GM21381 (cell line): ENCODE measurements at regions not wholly inside any gene's neighbourhood (a gene's known extent, or its start where the extent isn't known, plus 50 kb on each side); places are given as distances from the start of the nearest gene placed in this dataset.
A peak's percentile ranks its signal among the peaks of the same experiment; 100 is the strongest.
"Not testable (repeated sequence)": the region's sequence is repeated elsewhere in the genome, so short reads cannot be mapped to it uniquely, and the experiment has no call there.

ENCODE experiments used
- ATAC-seq: cut with Tn5 transposase; IDR thresholded peaks from one replicate; pipeline ENCODE4 v1.9.1; 2021; ENCODE audit warnings: mild to moderate bottlenecking, moderate library complexity; ENCODE audit not compliant: unreplicated experiment

- not testable (repeated sequence) for ATAC-seq
Measured at GRCh38 chr7:73176813-73177212, 91.0 kb upstream of the SPDYE9 start.

DNA sequence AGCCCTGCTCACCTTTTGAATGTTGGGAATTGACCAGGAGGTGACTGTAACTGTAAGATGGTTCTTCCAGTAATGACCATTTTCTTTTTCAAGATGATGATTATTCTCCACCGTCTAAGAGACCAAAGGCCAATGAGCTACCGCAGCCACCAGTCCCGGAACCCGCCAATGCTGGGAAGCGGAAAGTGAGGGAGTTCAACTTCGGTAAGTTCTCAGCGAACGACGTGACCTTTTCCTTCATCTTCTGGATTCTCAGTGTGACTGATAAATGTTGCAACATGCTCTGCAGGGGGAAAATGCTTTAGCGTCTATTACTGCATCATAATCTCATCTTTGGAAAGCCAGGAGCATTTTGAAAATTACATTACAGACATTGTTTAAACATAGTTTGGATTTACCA lies 89.5 kb upstream of the SPDYE9 start:
- not testable (repeated sequence) for ATAC-seq

- ATAC-seq: not testable (repeated sequence)
Measured at GRCh38 chr7:73170902-73171301, 85.1 kb upstream of the SPDYE9 start.

- ATAC-seq: not testable (repeated sequence)
Measured at GRCh38 chr7:73170415-73170814, 84.6 kb upstream of the SPDYE9 start.

- ATAC-seq: not testable (repeated sequence)
Measured at GRCh38 chr7:73166152-73166551, 80.3 kb upstream of the SPDYE9 start.

DNA sequence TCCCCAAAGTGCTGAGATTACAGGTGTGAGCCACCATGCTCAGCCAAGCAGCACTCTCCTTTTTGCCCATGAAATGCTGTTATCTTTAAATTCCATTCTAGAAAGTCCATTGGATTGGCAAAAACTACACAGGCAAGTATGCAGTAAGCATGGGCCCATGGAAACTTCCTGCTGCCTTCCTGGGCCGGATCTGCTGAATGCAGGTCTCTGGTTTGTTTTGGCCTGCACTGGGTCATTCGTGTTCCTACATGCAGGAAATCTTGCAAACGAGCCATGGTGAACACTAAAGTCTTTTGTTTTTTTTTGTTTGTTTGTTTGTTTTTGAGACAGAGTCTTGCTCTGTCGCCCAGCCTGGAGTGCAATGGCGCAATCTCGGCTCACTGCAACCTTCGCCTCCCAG lies 76.8 kb upstream of the SPDYE9 start:
- not testable (repeated sequence) for ATAC-seq

GRCh38 chr7:73161727-73162126 lies 75.9 kb upstream of the SPDYE9 start:
- ATAC-seq: not testable (repeated sequence)

GRCh38 chr7:73157169-73157661 lies 71.4 kb upstream of the SPDYE9 start:
- not testable (repeated sequence) for ATAC-seq

DNA sequence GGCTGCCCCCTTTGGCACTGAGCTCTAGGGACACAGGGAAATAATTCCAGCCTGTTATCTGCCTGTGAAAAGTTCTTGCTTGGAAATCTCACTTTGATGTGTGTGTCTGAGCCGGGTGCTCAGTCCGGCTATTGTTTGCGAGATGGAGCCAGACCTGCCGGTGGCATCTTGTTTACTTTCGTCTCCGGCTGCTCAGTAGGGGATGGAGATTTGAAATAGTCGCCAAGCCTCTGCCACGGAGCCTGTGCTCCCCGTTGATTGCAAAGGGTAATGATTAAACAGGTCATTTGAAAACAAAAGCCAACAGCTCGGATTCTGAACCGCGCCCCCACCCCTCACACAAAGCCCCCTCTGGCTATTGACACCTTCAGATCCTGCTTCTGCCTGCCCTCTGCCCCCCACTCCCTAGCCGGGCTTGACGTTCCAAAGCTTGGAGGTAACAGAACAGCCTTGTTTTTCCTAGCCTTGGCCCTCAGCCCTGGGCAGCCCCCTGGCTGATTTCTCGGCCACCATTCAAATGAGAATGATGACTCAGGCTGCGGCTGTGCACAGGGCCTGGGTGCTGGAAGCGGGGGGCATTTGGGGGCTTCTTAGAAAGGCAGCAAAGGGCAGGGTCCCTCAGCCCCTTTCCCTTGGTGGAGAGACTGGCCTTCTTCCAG lies 70.8 kb upstream of the SPDYE9 start:
- ATAC-seq: not testable (repeated sequence)

- ATAC-seq: peak; percentile 96
Measured at GRCh38 chr7:73154586-73155038, 68.8 kb upstream of the SPDYE9 start.

DNA sequence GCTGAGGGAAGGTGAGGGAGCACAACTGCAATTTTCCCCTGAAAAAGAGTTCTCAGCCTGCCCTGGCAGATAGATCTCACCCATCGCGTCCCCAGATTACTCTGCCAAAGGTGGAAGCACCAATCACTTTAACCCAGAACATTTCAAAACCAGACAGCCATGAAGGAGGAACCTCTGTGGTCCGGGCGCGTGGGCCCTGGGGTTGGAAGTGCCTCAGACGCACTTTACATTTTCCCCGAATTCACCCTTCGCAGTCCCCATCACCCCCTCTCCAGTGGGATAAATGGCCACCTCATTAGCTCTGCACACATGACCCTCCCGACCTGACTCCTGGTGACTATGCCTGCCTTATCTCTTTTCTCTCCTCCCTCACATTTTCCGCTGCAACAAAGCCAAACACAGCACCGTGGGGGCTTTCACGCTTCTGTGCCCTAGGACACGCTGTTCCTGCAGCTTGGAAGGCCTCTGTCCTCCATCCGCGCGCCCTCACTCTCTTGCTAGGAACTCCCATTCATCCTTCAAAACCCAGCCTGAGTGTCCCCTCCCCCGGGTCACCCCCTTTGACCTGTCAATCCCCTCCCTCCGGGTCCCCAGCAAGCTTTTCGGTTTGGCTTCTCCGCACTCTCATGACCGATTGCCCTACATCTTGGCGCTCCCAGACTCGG lies 68.2 kb upstream of the SPDYE9 start:
- not testable (repeated sequence) for ATAC-seq

- ATAC-seq: not testable (repeated sequence)
Measured at GRCh38 chr7:73148570-73148969, 62.7 kb upstream of the SPDYE9 start.

DNA sequence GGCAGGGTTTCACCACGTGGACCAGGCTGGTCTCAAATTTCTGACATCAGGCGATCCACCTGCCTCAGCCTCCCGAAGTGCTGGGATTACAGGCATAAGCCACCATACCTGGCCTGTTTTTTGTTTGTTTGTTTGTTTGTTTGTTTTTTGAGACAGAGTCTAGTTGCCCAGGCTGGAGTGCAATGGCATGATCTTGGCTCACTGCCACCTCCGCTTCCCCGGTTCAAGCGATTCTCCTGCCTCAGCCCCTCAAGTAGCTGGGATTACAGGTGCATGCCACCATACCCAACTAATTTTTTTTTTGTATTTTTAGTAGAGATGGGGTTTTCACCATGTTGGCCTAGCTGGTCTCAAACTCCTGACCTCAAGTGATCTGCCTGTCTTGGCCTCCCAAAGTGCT lies 61.8 kb upstream of the SPDYE9 start:
- not testable (repeated sequence) for ATAC-seq

- ATAC-seq: not testable (repeated sequence)
Measured at GRCh38 chr7:73143993-73144392, 58.2 kb upstream of the SPDYE9 start.

DNA sequence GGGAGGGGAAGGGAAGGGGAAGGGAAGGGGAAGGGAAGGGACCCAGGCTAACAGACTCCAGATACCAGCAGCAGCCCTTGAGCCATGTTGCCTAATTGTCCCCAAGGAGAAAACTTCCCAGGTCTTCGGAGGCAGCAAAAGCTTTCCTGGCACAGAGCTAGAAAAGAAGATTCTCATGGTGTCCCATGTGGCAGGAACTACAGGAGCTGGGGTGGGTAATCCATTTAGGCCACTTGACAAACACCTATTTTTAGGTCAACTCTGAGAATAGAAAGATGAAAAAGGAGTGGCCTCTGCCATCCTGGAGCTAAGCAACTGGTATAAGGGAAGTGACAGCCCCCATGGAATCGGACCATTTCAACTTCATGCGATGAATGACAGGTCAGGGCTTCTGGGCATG lies 52.1 kb upstream of the SPDYE9 start:
- not testable (repeated sequence) for ATAC-seq
